Activated T-helper 2 cell treated with anti-CD3 and anti-CD28 coated beads, Interferon-gamma antibody, Interleukin-2, Interleukin-4, amounts not matched to agents 10 μg/mL and 5 μg/mL and 100 μg/mL, durations not matched to agents 14 hours and 24 hours and 36 hours (primary cell): ENCODE measurements at regions not wholly inside any gene's neighbourhood (a gene's known extent, or its start where the extent isn't known, plus 50 kb on each side); places are given as distances from the start of the nearest gene placed in this dataset.

ENCODE experiments used
- DNase-seq: peaks from one replicate; pipeline ENCODE4 v3.0.0; 2021; ENCODE audit warnings: low spot score
- H3K27ac Mint-ChIP-seq: one replicate; pipeline ENCODE4 v1.8.0; 2021; ENCODE audit warnings: mixed read lengths
- H3K27me3 Mint-ChIP-seq: one replicate; pipeline ENCODE4 v1.8.0; 2021; ENCODE audit warnings: low read depth, mixed read lengths
- H3K36me3 Mint-ChIP-seq: one replicate; pipeline ENCODE4 v1.8.0; 2021; ENCODE audit warnings: low read depth, mixed read lengths
- H3K4me1 Mint-ChIP-seq: one replicate; pipeline ENCODE4 v1.8.0; 2021; ENCODE audit warnings: low read depth, mixed read lengths
- H3K4me3 Mint-ChIP-seq: one replicate; pipeline ENCODE4 v1.8.0; 2021; ENCODE audit warnings: low read depth, mild to moderate bottlenecking, moderate library complexity, mixed read lengths
- H3K9me3 Mint-ChIP-seq: one replicate; pipeline ENCODE4 v1.8.0; 2021; ENCODE audit warnings: mixed read lengths
- intact Hi-C: fragments of 100-400 bp; cut with micrococcal nuclease; formaldehyde crosslinking; loops from one replicate; pipeline ENCODE4 v1.15.1; 2023

GRCh38 chr13:79886601-79887000 lies 405.6 kb downstream of the NDFIP2 start:
- Mint-ChIP-seq H3K27ac (no peak overlapping the region), H3K9me3 (no peaks in the 10 kb centered on the region), H3K27me3 (no peaks in the 10 kb centered on the region), H3K4me3 (no peak overlapping the region), H3K4me1 (no peaks in the 10 kb centered on the region), H3K36me3 (no peaks in the 10 kb centered on the region)
- intact Hi-C loops = no loop called here
- DNase-seq = no peak

- H3K27ac Mint-ChIP-seq = no peak overlapping the region
- H3K27me3 Mint-ChIP-seq = no peaks in the 10 kb centered on the region
Measured at GRCh38 chr13:79884890-79885289, 403.9 kb downstream of the NDFIP2 start.

GRCh38 chr13:79883216-79883615 lies 402.3 kb downstream of the NDFIP2 start:
- H3K36me3 Mint-ChIP-seq = no peaks in the 10 kb centered on the region
- H3K27me3 Mint-ChIP-seq = no peaks in the 10 kb centered on the region
- no peaks in the 10 kb centered on the region for H3K4me1 Mint-ChIP-seq
- no peak overlapping the region for H3K4me3 Mint-ChIP-seq
- intact Hi-C loops = no loop called here
- no peak for DNase-seq
- H3K27ac Mint-ChIP-seq = no peak overlapping the region
- no peaks in the 10 kb centered on the region for H3K9me3 Mint-ChIP-seq

More at GRCh38 chr13:79884890-79885289, 403.9 kb downstream of the NDFIP2 start:
- intact Hi-C loops = no loop called here
- Mint-ChIP-seq H3K4me3 (no peak overlapping the region), H3K4me1 (no peaks in the 10 kb centered on the region), H3K9me3 (no peaks in the 10 kb centered on the region), H3K36me3 (no peaks in the 10 kb centered on the region)
- DNase-seq = no peak

- no peak overlapping the region for H3K4me3 Mint-ChIP-seq
- DNase-seq = no peak
- no peaks in the 10 kb centered on the region for H3K4me1 Mint-ChIP-seq
- H3K27ac Mint-ChIP-seq = no peak overlapping the region
- no peaks in the 10 kb centered on the region for H3K36me3 Mint-ChIP-seq
- intact Hi-C loops = no loop called here
- H3K9me3 Mint-ChIP-seq = no peaks in the 10 kb centered on the region
- H3K27me3 Mint-ChIP-seq = no peaks in the 10 kb centered on the region
Measured at GRCh38 chr13:79880818-79881217, 399.9 kb downstream of the NDFIP2 start.

- H3K36me3 Mint-ChIP-seq = no peaks in the 10 kb centered on the region
- H3K27ac Mint-ChIP-seq = no peak overlapping the region
- DNase-seq = no peak
- no peak overlapping the region for H3K4me3 Mint-ChIP-seq
- no peaks in the 10 kb centered on the region for H3K27me3 Mint-ChIP-seq
- intact Hi-C loops = no loop called here
- H3K4me1 Mint-ChIP-seq = no peaks in the 10 kb centered on the region
- H3K9me3 Mint-ChIP-seq = no peaks in the 10 kb centered on the region
Measured at GRCh38 chr13:79874396-79875360, 393.7 kb downstream of the NDFIP2 start.

GRCh38 chr13:79871594-79871993 lies 390.6 kb downstream of the NDFIP2 start:
- no peak for DNase-seq
- intact Hi-C loops = no loop called here
- H3K36me3 Mint-ChIP-seq = no peaks in the 10 kb centered on the region
- no peaks in the 10 kb centered on the region for H3K9me3 Mint-ChIP-seq
- no peaks in the 10 kb centered on the region for H3K27me3 Mint-ChIP-seq
- no peak overlapping the region for H3K4me3 Mint-ChIP-seq
- no peaks in the 10 kb centered on the region for H3K4me1 Mint-ChIP-seq
- H3K27ac Mint-ChIP-seq = no peak overlapping the region

GRCh38 chr13:79870766-79871165 lies 389.8 kb downstream of the NDFIP2 start:
- Mint-ChIP-seq H3K4me3 (no peak overlapping the region), H3K4me1 (no peaks in the 10 kb centered on the region), H3K27me3 (no peaks in the 10 kb centered on the region), H3K27ac (no peak overlapping the region), H3K9me3 (no peaks in the 10 kb centered on the region), H3K36me3 (no peaks in the 10 kb centered on the region)
- no peak for DNase-seq
- intact Hi-C loops = no loop called here

- no peaks in the 10 kb centered on the region for H3K36me3 Mint-ChIP-seq
- H3K4me3 Mint-ChIP-seq = no peak overlapping the region
- H3K4me1 Mint-ChIP-seq = no peaks in the 10 kb centered on the region
- no peak for DNase-seq
- no peaks in the 10 kb centered on the region for H3K27me3 Mint-ChIP-seq
- no peaks in the 10 kb centered on the region for H3K9me3 Mint-ChIP-seq
- intact Hi-C loops = no loop called here
- no peak overlapping the region for H3K27ac Mint-ChIP-seq
Measured at GRCh38 chr13:79870123-79870522, 389.2 kb downstream of the NDFIP2 start.

- DNase-seq = no peak
- H3K4me1 Mint-ChIP-seq = no peaks in the 10 kb centered on the region
- H3K4me3 Mint-ChIP-seq = no peak overlapping the region
- H3K36me3 Mint-ChIP-seq = no peaks in the 10 kb centered on the region
- no peak overlapping the region for H3K27ac Mint-ChIP-seq
- H3K27me3 Mint-ChIP-seq = no peaks in the 10 kb centered on the region
- intact Hi-C loops = no loop called here
- no peaks in the 10 kb centered on the region for H3K9me3 Mint-ChIP-seq
Measured at GRCh38 chr13:79869326-79869725, 388.4 kb downstream of the NDFIP2 start.

- Mint-ChIP-seq H3K9me3 (no peaks in the 10 kb centered on the region), H3K4me1 (no peaks in the 10 kb centered on the region), H3K4me3 (no peak overlapping the region), H3K36me3 (no peaks in the 10 kb centered on the region), H3K27ac (no peak overlapping the region), H3K27me3 (no peaks in the 10 kb centered on the region)
- intact Hi-C loops = no loop called here
- DNase-seq = no peak
Measured at GRCh38 chr13:79867254-79867653, 386.3 kb downstream of the NDFIP2 start.

- Mint-ChIP-seq H3K27me3 (no peaks in the 10 kb centered on the region), H3K4me3 (no peak overlapping the region), H3K9me3 (no peaks in the 10 kb centered on the region), H3K4me1 (no peaks in the 10 kb centered on the region), H3K36me3 (no peaks in the 10 kb centered on the region), H3K27ac (no peak overlapping the region)
- no peak for DNase-seq
- intact Hi-C loops = no loop called here
Measured at GRCh38 chr13:79866436-79866835, 385.5 kb downstream of the NDFIP2 start.

GRCh38 chr13:79862515-79862914 lies 381.6 kb downstream of the NDFIP2 start:
- no peak overlapping the region for H3K4me3 Mint-ChIP-seq
- no peak overlapping the region for H3K27ac Mint-ChIP-seq
- H3K27me3 Mint-ChIP-seq = no peaks in the 10 kb centered on the region
- H3K9me3 Mint-ChIP-seq = no peaks in the 10 kb centered on the region
- no peak for DNase-seq
- H3K4me1 Mint-ChIP-seq = no peaks in the 10 kb centered on the region
- H3K36me3 Mint-ChIP-seq = no peaks in the 10 kb centered on the region
- intact Hi-C loops = no loop called here

GRCh38 chr13:79861731-79862130 lies 380.8 kb downstream of the NDFIP2 start:
- H3K9me3 Mint-ChIP-seq = no peaks in the 10 kb centered on the region
- H3K4me3 Mint-ChIP-seq = no peak overlapping the region
- H3K27me3 Mint-ChIP-seq = no peaks in the 10 kb centered on the region
- no peak overlapping the region for H3K27ac Mint-ChIP-seq
- no peaks in the 10 kb centered on the region for H3K36me3 Mint-ChIP-seq
- no peak for DNase-seq
- intact Hi-C loops = no loop called here
- no peaks in the 10 kb centered on the region for H3K4me1 Mint-ChIP-seq
